ENCODE measurements at regions not wholly inside any gene's neighbourhood (a gene's known extent, or its start where the extent isn't known, plus 50 kb on each side); places are given as distances from the start of the nearest gene placed in this dataset.

GRCh38 chr14:106840258-106840657, 1313.9 kb downstream of the TMEM121 start:
- Histone ChIP-seq H3K9me3 (ENCODE audit: insufficient read depth, low read depth, low read length) (peaks cover 43% of the 10 kb centered on the region), H4K8ac (ENCODE audit: low read depth, low read length) (no peak overlapping the region), H2AK5ac (ENCODE audit: low read length) (no peak overlapping the region), H3K36me3 (ENCODE audit: control insufficient read depth in 1 of 2, insufficient read depth in 2 of 2, low read length in 2 of 2) (no peaks in the 10 kb centered on the region), H4K12ac (ENCODE audit: low read depth, low read length) (no peak overlapping the region), H2BK120ac (ENCODE audit: insufficient read depth, low read length, poor library complexity) (no peak overlapping the region), H3K79me2 (ENCODE audit: control insufficient read depth, insufficient read depth, low read length, poor library complexity) (no peaks in the 10 kb centered on the region), H3K18ac (ENCODE audit: low read length) (no peak overlapping the region), H4K91ac (ENCODE audit: low read depth, low read length) (no peak overlapping the region), H3K4me1 (ENCODE audit: control insufficient read depth in 1 of 2, insufficient read depth in 2 of 2, low read length in 2 of 2) (no peaks in the 10 kb centered on the region), H2AFZ (ENCODE audit: insufficient read depth, low read length, poor library complexity) (no peak overlapping the region), H3K27me3 (ENCODE audit: insufficient read depth, low read length) (no peaks in the 10 kb centered on the region), H3K4me2 (ENCODE audit: low read length) (no peak overlapping the region), H2BK5ac (ENCODE audit: low read depth, low read length, poor library complexity) (no peak overlapping the region), H3K79me1 (ENCODE audit: low read length) (no peaks in the 10 kb centered on the region), H3K9ac (ENCODE audit: low read length) (no peak overlapping the region), H3K23ac (ENCODE audit: low read length) (no peak overlapping the region), H2BK12ac (ENCODE audit: low read length) (no peak overlapping the region), H3K4me3 (ENCODE audit: low read depth, low read length) (no peak overlapping the region), H3K14ac (ENCODE audit: low read length) (no peak overlapping the region), H3K4ac (ENCODE audit: low read depth, low read length) (no peak overlapping the region), H3K27ac (ENCODE audit: low read depth, low read length) (no peak overlapping the region)
- no peak for DNase-seq
- no CpG with 5 or more reads among the region's 2 CpGs for WGBS (ENCODE audit: extremely low coverage, insufficient coverage, insufficient read length)

GRCh38 chr14:106840991-106841390, 1314.6 kb downstream of the TMEM121 start:
- Histone ChIP-seq H3K79me2 (ENCODE audit: control insufficient read depth, insufficient read depth, low read length, poor library complexity) (no peaks in the 10 kb centered on the region), H3K4me3 (ENCODE audit: low read depth, low read length) (no peak overlapping the region), H3K9ac (ENCODE audit: low read length) (no peak overlapping the region), H2BK5ac (ENCODE audit: low read depth, low read length, poor library complexity) (no peak overlapping the region), H3K27me3 (ENCODE audit: insufficient read depth, low read length) (no peaks in the 10 kb centered on the region), H3K9me3 (ENCODE audit: insufficient read depth, low read depth, low read length) (peaks cover 45% of the 10 kb centered on the region), H3K23ac (ENCODE audit: low read length) (no peak overlapping the region), H3K14ac (ENCODE audit: low read length) (no peak overlapping the region), H4K91ac (ENCODE audit: low read depth, low read length) (no peak overlapping the region), H2AFZ (ENCODE audit: insufficient read depth, low read length, poor library complexity) (no peak overlapping the region), H4K12ac (ENCODE audit: low read depth, low read length) (no peak overlapping the region), H3K79me1 (ENCODE audit: low read length) (no peaks in the 10 kb centered on the region), H3K36me3 (ENCODE audit: control insufficient read depth in 1 of 2, insufficient read depth in 2 of 2, low read length in 2 of 2) (no peaks in the 10 kb centered on the region), H2AK5ac (ENCODE audit: low read length) (no peak overlapping the region), H2BK12ac (ENCODE audit: low read length) (no peak overlapping the region), H3K4ac (ENCODE audit: low read depth, low read length) (no peak overlapping the region), H4K8ac (ENCODE audit: low read depth, low read length) (no peak overlapping the region), H3K27ac (ENCODE audit: low read depth, low read length) (no peak overlapping the region), H3K18ac (ENCODE audit: low read length) (no peak overlapping the region), H3K4me2 (ENCODE audit: low read length) (no peak overlapping the region), H3K4me1 (ENCODE audit: control insufficient read depth in 1 of 2, insufficient read depth in 2 of 2, low read length in 2 of 2) (no peaks in the 10 kb centered on the region), H2BK120ac (ENCODE audit: insufficient read depth, low read length, poor library complexity) (no peak overlapping the region)
- no CpG with 5 or more reads among the region's 4 CpGs for WGBS (ENCODE audit: extremely low coverage, insufficient coverage, insufficient read length)
- DNase-seq, result no peak

GRCh38 chr14:106841701-106842100, 1315.3 kb downstream of the TMEM121 start:
- H3K18ac ChIP-seq (ENCODE audit: low read length), result no peak overlapping the region
- H3K4me2 ChIP-seq (ENCODE audit: low read length), result no peak overlapping the region
- WGBS (ENCODE audit: extremely low coverage, insufficient coverage, insufficient read length), result no CpG with 5 or more reads among the region's 3 CpGs
- H3K36me3 ChIP-seq (ENCODE audit: control insufficient read depth in 1 of 2, insufficient read depth in 2 of 2, low read length in 2 of 2), result no peaks in the 10 kb centered on the region
- H2BK120ac ChIP-seq (ENCODE audit: insufficient read depth, low read length, poor library complexity), result no peak overlapping the region
- no peak overlapping the region for H2BK5ac ChIP-seq (ENCODE audit: low read depth, low read length, poor library complexity)
- no peaks in the 10 kb centered on the region for H3K4me1 ChIP-seq (ENCODE audit: control insufficient read depth in 1 of 2, insufficient read depth in 2 of 2, low read length in 2 of 2)
- H3K4ac ChIP-seq (ENCODE audit: low read depth, low read length), result no peak overlapping the region
- H4K12ac ChIP-seq (ENCODE audit: low read depth, low read length), result no peak overlapping the region
- H4K8ac ChIP-seq (ENCODE audit: low read depth, low read length), result no peak overlapping the region
- no peak overlapping the region for H3K14ac ChIP-seq (ENCODE audit: low read length)
- peaks cover 45% of the 10 kb centered on the region for H3K9me3 ChIP-seq (ENCODE audit: insufficient read depth, low read depth, low read length)
- DNase-seq, result peak in 1 of 2 donors; percentile 2
- no peak overlapping the region for H2AFZ ChIP-seq (ENCODE audit: insufficient read depth, low read length, poor library complexity)
- no peaks in the 10 kb centered on the region for H3K27me3 ChIP-seq (ENCODE audit: insufficient read depth, low read length)
- H3K9ac ChIP-seq (ENCODE audit: low read length), result no peak overlapping the region
- H3K23ac ChIP-seq (ENCODE audit: low read length), result no peak overlapping the region
- H3K79me1 ChIP-seq (ENCODE audit: low read length), result no peaks in the 10 kb centered on the region
- H3K4me3 ChIP-seq (ENCODE audit: low read depth, low read length), result no peak overlapping the region
- H3K79me2 ChIP-seq (ENCODE audit: control insufficient read depth, insufficient read depth, low read length, poor library complexity), result no peaks in the 10 kb centered on the region
- H3K27ac ChIP-seq (ENCODE audit: low read depth, low read length), result no peak overlapping the region
- no peak overlapping the region for H4K91ac ChIP-seq (ENCODE audit: low read depth, low read length)
- H2AK5ac ChIP-seq (ENCODE audit: low read length), result no peak overlapping the region
- no peak overlapping the region for H2BK12ac ChIP-seq (ENCODE audit: low read length)

GRCh38 chr14:106842687-106843086, 1316.3 kb downstream of the TMEM121 start:
- Histone ChIP-seq H4K8ac (ENCODE audit: low read depth, low read length) (no peak overlapping the region), H2AFZ (ENCODE audit: insufficient read depth, low read length, poor library complexity) (no peak overlapping the region), H2BK5ac (ENCODE audit: low read depth, low read length, poor library complexity) (no peak overlapping the region), H4K91ac (ENCODE audit: low read depth, low read length) (no peak overlapping the region), H3K9ac (ENCODE audit: low read length) (no peak overlapping the region), H3K4ac (ENCODE audit: low read depth, low read length) (no peak overlapping the region), H3K27me3 (ENCODE audit: insufficient read depth, low read length) (no peaks in the 10 kb centered on the region), H2AK5ac (ENCODE audit: low read length) (no peak overlapping the region), H3K36me3 (ENCODE audit: control insufficient read depth in 1 of 2, insufficient read depth in 2 of 2, low read length in 2 of 2) (no peaks in the 10 kb centered on the region), H3K9me3 (ENCODE audit: insufficient read depth, low read depth, low read length) (peaks cover 45% of the 10 kb centered on the region), H3K79me2 (ENCODE audit: control insufficient read depth, insufficient read depth, low read length, poor library complexity) (no peaks in the 10 kb centered on the region), H2BK12ac (ENCODE audit: low read length) (no peak overlapping the region), H3K79me1 (ENCODE audit: low read length) (no peaks in the 10 kb centered on the region), H3K4me2 (ENCODE audit: low read length) (no peak overlapping the region), H3K14ac (ENCODE audit: low read length) (no peak overlapping the region), H3K4me1 (ENCODE audit: control insufficient read depth in 1 of 2, insufficient read depth in 2 of 2, low read length in 2 of 2) (no peaks in the 10 kb centered on the region), H3K18ac (ENCODE audit: low read length) (no peak overlapping the region), H3K27ac (ENCODE audit: low read depth, low read length) (no peak overlapping the region), H3K23ac (ENCODE audit: low read length) (no peak overlapping the region), H4K12ac (ENCODE audit: low read depth, low read length) (no peak overlapping the region), H3K4me3 (ENCODE audit: low read depth, low read length) (no peak overlapping the region), H2BK120ac (ENCODE audit: insufficient read depth, low read length, poor library complexity) (no peak overlapping the region)
- DNase-seq, result peak; percentile 48 to 54
- no CpG with 5 or more reads among the region's 6 CpGs for WGBS (ENCODE audit: extremely low coverage, insufficient coverage, insufficient read length)
